ENCODE measurements at regions not wholly inside any gene's neighbourhood (a gene's known extent, or its start where the extent isn't known, plus 50 kb on each side); places are given as distances from the start of the nearest gene placed in this dataset.

GRCh38 chr1:96996001-96996400 lies 274.4 kb downstream of the PTBP2 start:
- DNase-seq (no peak), ATAC-seq (no peak)

DNA sequence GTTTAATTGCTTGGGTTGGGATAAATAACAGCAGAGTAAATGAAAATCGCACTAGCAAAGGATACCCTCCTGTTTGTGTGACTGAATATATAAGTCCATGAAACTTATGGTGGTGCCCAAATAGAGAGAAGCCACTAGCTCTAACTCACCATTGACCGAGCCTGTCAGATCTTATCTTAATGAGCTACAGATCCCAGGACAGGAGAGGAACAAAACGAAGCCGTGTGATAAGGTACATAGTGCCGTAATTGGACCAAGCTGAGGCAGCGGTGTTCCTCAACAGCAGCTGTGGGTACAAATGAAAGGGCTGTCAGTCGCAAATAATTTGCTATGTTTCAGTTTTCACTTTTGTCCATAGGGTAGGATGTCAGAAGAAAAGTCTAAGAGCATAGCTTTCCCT lies 276.1 kb downstream of the PTBP2 start:
- no peak for DNase-seq
- ATAC-seq, result no peak

GRCh38 chr1:96998466-96998865 lies 276.9 kb downstream of the PTBP2 start:
- no peak for DNase-seq
- ATAC-seq, result no peak

GRCh38 chr1:96999191-96999590 lies 277.6 kb downstream of the PTBP2 start:
- DNase-seq, result no peak
- no peak for ATAC-seq

- DNase-seq (no peak), ATAC-seq (no peak)
These were observed 282.5 kb downstream of the PTBP2 start for GRCh38 chr1:97004054-97004453.

GRCh38 chr1:97004743-97005142 lies 283.2 kb downstream of the PTBP2 start:
- no peak for DNase-seq

DNA sequence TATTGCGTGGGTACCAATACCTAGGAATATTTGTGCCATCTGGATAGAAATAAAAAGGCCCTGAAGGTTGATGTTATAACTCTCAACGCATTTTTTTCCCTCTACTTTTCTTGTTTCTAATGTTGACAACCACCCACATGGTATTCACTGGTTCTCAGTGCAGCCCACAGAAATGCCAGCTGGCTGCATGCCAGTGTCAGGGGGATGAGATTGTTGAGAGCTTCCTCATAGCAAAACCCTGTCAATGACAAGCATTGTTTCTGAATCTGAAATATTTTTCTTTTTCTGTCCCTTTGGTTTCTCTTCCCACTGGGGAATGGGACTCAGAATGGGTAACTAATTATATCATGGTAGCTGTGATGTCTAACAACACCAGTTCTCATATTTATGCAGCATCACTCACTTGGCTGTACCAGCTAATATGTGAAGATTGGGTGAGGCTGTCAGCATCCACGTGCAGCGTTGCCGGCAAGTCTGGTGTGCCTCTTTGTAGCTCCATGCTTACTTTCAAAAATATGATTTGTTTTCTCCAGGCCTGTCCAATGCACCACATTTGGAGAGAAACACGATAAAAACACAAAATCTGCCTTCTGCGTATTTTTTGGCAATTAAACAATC lies 284.6 kb downstream of the PTBP2 start:
- ATAC-seq, result no peak
- no peak for DNase-seq

More at GRCh38 chr1:97004743-97005142, 283.2 kb downstream of the PTBP2 start:
- ATAC-seq, result no peak

- no peak for ATAC-seq
- no peak for DNase-seq
These were observed 286.4 kb downstream of the PTBP2 start for GRCh38 chr1:97007840-97008604.

DNA sequence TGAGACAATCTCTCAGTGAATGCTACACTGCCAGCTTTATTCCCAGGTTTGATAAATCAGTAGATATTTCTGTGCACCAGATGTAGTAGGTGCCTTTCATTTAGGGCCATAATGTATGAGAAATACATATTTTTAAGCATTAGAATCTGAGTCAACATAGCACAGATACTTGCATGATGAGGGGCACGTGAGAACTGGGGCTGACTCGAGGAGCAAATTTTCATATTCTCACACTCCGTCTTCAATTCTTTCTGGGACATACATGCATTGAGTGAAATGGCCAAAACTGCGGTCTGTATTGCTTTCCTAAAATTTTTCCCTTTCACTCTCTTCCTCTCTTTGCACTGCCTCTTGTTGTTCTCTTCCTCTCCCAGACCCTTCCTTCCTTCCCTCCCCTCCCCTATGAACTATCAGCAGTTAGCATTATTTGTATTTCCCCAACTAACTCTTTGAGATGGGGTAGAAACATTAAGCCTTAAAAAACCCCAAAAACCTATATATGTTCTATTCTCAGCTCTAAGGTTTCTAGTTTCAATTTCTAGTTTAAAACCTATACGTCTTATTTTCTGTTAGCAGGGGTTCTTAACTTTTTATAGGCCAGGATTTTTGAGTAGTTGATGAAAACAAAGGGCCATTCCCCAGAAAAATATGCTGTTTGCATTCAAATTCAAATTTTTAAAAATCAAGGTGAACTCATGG lies 289.1 kb downstream of the PTBP2 start:
- DNase-seq (no peak), ATAC-seq (no peak)

GRCh38 chr1:97013136-97013535 lies 291.6 kb downstream of the PTBP2 start:
- no peak for DNase-seq
- ATAC-seq, result no peak

- DNase-seq (no peak), ATAC-seq (no peak)
These were observed 292.4 kb downstream of the PTBP2 start for GRCh38 chr1:97013941-97014340.

- DNase-seq, result no peak
These were observed 292.8 kb downstream of the PTBP2 start for GRCh38 chr1:97014426-97014825.

DNA sequence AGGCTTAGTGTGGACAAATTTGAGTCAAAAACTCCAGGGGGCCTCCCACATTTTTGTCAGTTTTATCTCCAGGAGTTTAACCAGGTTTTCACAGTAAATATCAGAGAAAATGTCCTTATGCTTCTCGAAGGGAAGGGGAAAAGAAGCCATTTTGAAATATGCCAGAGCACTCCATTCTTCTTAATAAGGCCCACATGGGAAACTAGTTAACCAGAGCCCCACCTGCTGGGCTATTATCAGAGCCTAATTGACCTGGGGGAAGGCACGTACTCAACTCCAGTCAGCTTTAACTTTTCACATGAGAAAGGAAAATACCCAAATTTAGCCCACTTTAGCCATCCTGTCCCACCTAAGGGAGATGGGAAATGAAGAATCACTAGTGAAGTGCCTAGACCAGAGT lies 296.3 kb downstream of the PTBP2 start:
- DNase-seq (no peak), ATAC-seq (no peak)

More at GRCh38 chr1:97014426-97014825, 292.8 kb downstream of the PTBP2 start:
- no peak for ATAC-seq
